Brain microvascular endothelial cell (primary cell): ENCODE measurements at regions not wholly inside any gene's neighbourhood (a gene's known extent, or its start where the extent isn't known, plus 50 kb on each side); places are given as distances from the start of the nearest gene placed in this dataset.
"Not testable (repeated sequence)": the region's sequence is repeated elsewhere in the genome, so short reads cannot be mapped to it uniquely, and the experiment has no call there.

Source experiments
- DNase-seq: peaks from one replicate; pipeline ENCODE4 v3.0.0-alpha.2; 2020
- H3K27ac ChIP-seq: fragments of 250-450 bp; sonication (Bioruptor Pico); 2 replicates; pipeline ENCODE4 v1.5.1; 2020; ENCODE audit warnings: mild to moderate bottlenecking, moderate library complexity
- H3K27me3 ChIP-seq: fragments of 250-450 bp; sonication (Bioruptor Pico); replicated peaks from 2 replicates; pipeline ENCODE4 v1.5.1; 2020; ENCODE audit warnings: mild to moderate bottlenecking
- H3K36me3 ChIP-seq: fragments of 250-450 bp; sonication (Bioruptor Pico); replicated peaks from 2 replicates; pipeline ENCODE4 v1.5.1; 2020; ENCODE audit warnings: mild to moderate bottlenecking
- H3K4me3 ChIP-seq: 2 replicates; pipeline ENCODE4 v1.5.1; 2011; ENCODE audit warnings: low read depth, mild to moderate bottlenecking, control low read depth, low read length, moderate library complexity
- in situ Hi-C: cut with HindIII; loops from 2 replicates; pipeline ENCODE4 v1.10.0; 2017; ENCODE audit warnings: low sequenced_read_pairs, low pct_ligation_motif_present
- TF ChIP-seq, protein P1 (sequence below): IDR thresholded peaks from 2 replicates; pipeline ENCODE4 v1.5.1; 2011; ENCODE audit warnings: low read depth, mild to moderate bottlenecking, moderate library complexity, low read length, control low read depth, inconsistent platforms; ENCODE audit errors: missing control alignments

DNA sequence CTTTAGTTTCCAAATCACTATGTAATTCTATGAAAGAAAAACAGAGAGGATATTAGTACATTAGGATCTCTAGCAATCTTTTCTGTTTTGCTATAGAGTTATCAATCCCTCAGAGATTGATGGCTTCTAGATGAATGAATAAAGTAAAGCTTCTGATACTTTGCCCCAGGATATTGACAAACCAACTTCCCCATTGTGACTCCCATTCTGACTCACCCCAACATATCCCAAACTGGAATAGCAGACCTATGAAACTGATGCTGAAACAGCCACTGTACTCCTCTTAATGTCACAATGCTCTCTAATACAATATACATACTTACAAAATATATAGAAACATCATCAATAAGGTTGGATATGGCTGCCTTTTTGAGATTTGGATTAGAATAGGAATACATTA lies 442.1 kb upstream of the NR5A2 start:
- no peaks in the 10 kb centered on the region for H3K27me3 ChIP-seq
- TF ChIP-seq, protein P1, sequence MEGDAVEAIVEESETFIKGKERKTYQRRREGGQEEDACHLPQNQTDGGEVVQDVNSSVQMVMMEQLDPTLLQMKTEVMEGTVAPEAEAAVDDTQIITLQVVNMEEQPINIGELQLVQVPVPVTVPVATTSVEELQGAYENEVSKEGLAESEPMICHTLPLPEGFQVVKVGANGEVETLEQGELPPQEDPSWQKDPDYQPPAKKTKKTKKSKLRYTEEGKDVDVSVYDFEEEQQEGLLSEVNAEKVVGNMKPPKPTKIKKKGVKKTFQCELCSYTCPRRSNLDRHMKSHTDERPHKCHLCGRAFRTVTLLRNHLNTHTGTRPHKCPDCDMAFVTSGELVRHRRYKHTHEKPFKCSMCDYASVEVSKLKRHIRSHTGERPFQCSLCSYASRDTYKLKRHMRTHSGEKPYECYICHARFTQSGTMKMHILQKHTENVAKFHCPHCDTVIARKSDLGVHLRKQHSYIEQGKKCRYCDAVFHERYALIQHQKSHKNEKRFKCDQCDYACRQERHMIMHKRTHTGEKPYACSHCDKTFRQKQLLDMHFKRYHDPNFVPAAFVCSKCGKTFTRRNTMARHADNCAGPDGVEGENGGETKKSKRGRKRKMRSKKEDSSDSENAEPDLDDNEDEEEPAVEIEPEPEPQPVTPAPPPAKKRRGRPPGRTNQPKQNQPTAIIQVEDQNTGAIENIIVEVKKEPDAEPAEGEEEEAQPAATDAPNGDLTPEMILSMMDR, result no peak
- no peak overlapping the region for H3K27ac ChIP-seq
- in situ Hi-C loops, result no loop called here
- no peaks in the 10 kb centered on the region for H3K36me3 ChIP-seq
- no peak for DNase-seq
- H3K4me3 ChIP-seq, result no peak overlapping the region

DNA sequence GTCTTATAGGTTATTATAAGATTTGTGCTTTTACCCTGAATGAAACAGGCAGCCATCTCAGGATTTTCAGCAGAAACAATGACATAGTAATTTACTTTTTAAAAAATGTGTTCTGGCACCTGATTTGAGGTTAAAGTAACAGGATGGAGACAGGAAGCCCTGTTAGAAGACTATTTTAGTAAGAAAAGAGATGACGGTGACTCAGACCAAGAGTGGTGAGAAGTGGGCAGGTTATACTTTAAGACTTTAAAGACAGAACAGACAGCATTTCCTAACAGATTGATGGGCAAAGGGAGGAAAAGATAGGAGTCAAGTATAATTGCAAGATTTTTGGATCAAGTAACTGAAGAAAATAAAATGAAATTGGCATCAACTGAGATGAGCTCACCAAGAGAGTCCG lies 436.8 kb upstream of the NR5A2 start:
- in situ Hi-C loops, result no loop called here
- Histone ChIP-seq H3K27ac (no peak overlapping the region), H3K27me3 (no peaks in the 10 kb centered on the region), H3K4me3 (no peak overlapping the region), H3K36me3 (no peaks in the 10 kb centered on the region)
- DNase-seq, result no peak
- TF ChIP-seq, protein P1, result no peak

- in situ Hi-C loops, result no loop called here
- TF ChIP-seq, protein P1, result no peak
- Histone ChIP-seq H3K4me3 (no peak overlapping the region), H3K27ac (no peak overlapping the region), H3K36me3 (no peaks in the 10 kb centered on the region), H3K27me3 (no peaks in the 10 kb centered on the region)
- no peak for DNase-seq
These were observed 436.0 kb upstream of the NR5A2 start for GRCh38 chr1:199591468-199591867.

DNA sequence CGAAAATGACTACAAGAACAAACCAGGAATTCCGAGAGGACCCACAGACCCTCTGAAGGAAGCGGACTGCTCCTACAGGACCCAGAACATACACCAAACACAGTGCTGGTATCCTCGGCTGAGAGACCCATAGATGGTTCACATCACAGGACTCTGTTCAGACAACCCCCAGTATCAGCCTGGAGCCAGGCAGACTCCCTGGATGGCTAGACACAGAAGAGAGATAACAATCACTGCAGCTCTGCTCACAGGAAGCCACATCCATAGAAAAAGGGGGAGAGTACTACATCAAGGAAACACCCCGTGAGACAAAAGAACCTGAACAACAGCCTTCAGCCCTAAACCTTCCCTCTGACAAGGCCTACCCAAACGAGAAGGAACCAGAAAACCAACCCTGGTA lies 434.0 kb upstream of the NR5A2 start:
- TF ChIP-seq, protein P1, result no peak

DNA sequence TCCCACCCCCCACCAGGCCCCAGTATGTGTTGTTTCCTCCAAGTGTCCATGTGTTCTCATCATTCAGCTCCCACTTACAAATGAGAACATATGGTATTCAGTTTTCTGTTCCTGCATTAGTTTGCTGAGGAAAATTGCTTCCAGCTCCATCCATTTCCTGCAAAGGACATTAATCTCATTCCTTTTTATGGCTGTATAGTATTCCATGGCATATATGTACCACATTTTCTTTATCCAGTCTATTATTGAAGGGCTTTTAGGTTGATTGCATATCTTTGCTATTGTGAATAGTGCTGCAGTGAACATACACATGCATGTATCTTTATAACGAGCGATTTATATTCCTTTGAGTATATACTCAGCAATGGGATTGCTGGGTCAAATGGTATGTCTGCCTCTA lies 431.1 kb upstream of the NR5A2 start:
- H3K27me3 ChIP-seq, in situ Hi-C loops, H3K36me3 ChIP-seq, H3K27ac ChIP-seq, DNase-seq, H3K4me3 ChIP-seq: not testable (repeated sequence)

More for the DNA sequence above, 434.0 kb upstream of the NR5A2 start:
- in situ Hi-C loops, result no loop called here
- no peak overlapping the region for H3K27ac ChIP-seq
- no peaks in the 10 kb centered on the region for H3K36me3 ChIP-seq
- no peak overlapping the region for H3K4me3 ChIP-seq
- no peaks in the 10 kb centered on the region for H3K27me3 ChIP-seq
- no peak for DNase-seq

- no peak overlapping the region for H3K4me3 ChIP-seq
- in situ Hi-C loops, result no loop called here
- TF ChIP-seq, protein P1, result no peak
- H3K27ac ChIP-seq, result no peak overlapping the region
- H3K27me3 ChIP-seq, result no peaks in the 10 kb centered on the region
- DNase-seq, result no peak
- no peaks in the 10 kb centered on the region for H3K36me3 ChIP-seq
These were observed 430.4 kb upstream of the NR5A2 start for GRCh38 chr1:199597152-199597551.
